ENCODE measurements at regions not wholly inside any gene's neighbourhood (a gene's known extent, or its start where the extent isn't known, plus 50 kb on each side); places are given as distances from the start of the nearest gene placed in this dataset.
"Not testable (repeated sequence)": the region's sequence is repeated elsewhere in the genome, so short reads cannot be mapped to it uniquely, and the experiment has no call there.

DNA sequence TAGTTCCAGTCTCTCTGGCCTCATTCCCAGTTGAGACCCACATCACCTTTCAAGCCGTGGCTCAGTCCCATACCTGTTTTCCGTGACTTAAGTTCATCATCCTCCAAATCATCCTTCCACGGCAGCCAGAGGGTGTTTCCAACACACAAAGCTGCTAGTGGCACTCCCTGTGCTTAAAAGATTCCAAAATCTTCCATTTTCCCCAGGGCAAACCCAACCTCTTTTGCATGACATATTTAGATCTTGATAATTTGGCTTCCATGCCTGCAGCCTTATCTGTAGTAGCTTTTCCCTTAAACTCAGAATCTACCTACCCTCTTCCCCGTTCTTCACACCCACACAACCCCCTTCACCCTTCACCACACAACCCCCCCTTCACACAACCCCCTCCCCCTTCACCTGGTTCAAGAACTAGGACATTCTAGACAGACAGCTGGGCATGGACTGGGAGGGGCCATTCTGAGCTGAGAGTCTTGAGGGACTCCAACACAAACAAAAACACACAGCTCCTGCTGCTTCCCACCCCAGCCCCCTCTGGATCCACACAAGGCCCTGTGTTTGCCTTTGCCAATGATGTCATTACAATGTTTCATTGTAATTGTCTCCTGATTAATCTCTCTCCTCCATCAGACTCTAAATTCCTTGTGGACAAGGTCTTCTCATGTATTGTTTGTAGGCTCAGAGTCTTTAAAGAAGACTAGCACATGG is 268.2 kb downstream of the SH3GL2 start:
- DNase-seq (ENCODE audit: low read depth) = no peak

DNA sequence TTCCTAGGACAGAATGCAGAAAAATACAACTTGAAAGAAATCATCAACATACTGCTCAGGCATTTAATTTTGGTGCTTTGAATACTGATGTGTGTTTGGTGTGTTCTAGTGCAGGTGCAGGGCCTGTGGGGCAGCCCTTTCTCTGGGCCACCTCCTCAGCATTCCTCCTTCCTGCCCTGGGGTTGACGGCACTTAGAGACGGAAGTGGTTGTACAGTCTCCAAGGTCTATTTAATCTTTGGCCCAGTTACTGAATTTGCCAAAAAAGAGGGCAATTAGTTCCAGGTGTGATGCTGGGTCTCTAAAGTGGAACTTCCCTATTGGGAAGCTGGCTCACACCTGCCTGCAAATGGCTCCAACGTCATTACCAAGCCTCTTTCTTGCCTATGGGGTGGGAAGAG is 269.0 kb downstream of the SH3GL2 start:
- no peak for DNase-seq (ENCODE audit: low read depth)

DNA sequence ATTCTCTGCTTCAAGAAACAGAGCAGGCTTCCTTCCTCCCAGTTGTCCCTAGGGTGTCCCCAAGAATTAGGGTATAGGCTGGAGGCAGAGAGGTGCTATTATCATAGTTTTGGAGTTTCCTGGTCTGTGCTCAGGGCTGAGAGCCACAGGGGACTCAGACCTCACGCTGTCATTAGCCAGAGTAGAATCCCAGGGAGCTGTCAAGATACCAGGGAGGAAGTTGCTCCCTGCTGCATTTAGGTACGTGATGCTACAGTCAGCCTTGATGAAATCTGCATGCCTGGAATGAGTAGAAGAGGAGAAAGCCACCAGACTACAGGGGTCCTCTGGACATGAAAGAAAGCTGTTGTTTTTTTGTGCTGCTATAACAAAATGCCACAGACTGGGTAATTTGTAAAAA is 273.2 kb downstream of the SH3GL2 start:
- no peak for DNase-seq (ENCODE audit: low read depth)

DNA sequence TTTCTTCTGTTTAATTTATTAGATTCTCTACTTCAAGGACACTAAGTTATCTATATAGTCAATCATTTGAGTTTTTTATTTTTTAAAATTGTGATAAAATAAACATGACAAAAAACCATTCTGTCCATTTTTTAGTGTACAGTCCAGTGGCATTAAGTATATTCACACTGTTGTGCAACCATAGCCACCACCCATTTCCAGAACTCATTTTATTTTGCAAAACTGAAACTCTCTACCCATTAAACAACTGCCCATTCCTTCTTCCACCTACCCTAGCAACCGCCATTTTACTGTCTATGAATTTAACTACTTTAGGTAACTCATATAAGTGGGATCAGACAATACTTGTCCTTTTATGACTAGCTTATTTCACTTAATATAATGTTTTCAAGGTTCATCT is 275.6 kb downstream of the SH3GL2 start:
- no peak for DNase-seq (ENCODE audit: low read depth)

DNA sequence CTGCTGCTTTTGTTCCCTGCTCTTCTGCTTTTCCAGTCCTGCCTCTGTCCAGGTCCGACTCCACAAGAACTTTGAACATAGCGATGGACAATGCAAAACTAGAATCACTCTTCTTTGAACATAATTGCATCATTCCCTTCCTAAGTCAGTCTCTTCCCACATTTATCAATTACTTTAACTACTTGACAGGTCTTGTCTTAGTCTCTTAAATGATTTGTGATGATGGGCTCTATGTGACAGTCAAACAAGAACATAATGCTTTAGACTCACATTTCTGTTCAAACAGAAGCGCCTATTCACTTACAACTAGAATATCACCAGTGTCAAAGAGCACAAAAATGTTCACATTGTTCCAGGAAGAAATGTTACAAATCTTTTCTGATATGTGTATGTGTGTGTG is 278.1 kb downstream of the SH3GL2 start:
- no peak for DNase-seq (ENCODE audit: low read depth)

DNA sequence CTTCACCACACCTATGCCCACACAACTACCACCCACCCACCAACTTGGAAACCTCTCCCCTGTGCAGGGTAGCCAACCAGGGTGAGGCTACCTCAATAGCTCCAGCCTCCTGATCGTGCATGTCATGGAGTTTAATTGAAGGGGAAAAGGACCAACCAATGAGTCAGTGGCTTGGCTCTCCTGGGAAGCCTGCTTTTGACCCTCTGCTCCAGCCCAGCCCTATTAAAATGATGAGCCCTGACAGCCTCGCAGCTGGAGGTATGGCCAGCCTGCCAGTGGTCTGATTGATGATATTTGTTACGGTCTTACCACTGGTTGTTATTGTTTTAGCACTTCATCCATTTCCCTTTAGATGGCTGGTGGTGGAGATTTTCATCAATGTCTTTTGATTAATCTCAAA is 280.4 kb downstream of the SH3GL2 start:
- no peak for DNase-seq (ENCODE audit: low read depth)

DNA sequence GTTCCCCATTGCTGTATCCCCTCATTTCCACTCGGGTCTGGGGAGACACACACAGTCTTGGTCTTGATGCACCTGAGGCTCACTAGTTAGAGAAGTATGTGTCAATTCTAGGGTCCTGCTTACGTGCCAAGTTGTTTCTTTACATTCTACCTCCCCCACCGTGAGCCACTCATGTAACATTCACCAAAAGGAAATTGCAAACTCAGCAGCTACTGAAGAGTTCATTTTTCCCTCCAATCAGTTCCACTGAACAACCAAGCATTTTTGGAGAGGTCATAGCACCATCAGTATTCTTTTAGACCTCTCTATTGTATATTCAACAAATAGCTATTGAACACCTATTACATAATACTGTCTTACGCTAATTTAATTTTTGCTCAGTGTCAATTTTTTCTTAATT is 281.1 kb downstream of the SH3GL2 start:
- no peak for DNase-seq (ENCODE audit: low read depth)

DNA sequence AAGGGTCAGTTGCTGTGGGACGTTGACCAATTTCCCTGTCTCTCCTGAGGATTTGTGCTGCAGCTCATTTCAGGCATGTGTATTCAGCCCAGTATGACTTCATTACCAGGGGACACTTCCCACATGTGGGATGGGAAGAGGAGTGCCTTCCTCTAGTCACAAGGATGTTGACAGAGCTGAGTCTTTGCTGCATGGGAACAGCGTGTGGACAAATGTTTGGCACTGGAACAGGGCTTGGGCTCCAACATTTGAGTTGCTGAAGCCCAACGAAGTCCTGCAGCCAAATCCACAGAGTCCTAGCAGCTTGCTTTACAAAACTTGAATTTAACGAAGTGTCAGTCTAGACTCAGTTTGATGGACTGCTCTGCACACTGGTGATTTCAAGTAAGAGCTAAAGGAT is 283.2 kb downstream of the SH3GL2 start:
- DNase-seq (ENCODE audit: low read depth) = no peak

DNA sequence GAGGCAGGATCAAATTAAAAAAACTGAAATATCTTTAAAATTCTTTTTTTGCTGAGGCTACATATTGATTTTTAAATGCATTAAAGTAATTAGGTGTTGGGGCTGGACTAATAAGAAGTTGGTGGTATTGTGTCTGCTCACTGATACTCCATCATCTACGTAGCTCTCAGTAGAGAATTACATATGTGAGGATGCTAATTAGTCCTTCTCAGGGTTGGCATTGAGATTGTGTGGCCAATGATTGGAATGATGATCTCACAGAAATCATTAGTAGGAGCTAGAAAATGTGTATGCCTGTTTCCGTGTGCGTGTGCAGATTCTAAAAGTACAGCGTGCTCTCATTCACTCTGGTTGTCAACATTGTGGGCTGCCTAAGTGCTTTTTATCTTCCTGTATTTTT is 283.8 kb downstream of the SH3GL2 start:
- DNase-seq (ENCODE audit: low read depth) = no peak

DNA sequence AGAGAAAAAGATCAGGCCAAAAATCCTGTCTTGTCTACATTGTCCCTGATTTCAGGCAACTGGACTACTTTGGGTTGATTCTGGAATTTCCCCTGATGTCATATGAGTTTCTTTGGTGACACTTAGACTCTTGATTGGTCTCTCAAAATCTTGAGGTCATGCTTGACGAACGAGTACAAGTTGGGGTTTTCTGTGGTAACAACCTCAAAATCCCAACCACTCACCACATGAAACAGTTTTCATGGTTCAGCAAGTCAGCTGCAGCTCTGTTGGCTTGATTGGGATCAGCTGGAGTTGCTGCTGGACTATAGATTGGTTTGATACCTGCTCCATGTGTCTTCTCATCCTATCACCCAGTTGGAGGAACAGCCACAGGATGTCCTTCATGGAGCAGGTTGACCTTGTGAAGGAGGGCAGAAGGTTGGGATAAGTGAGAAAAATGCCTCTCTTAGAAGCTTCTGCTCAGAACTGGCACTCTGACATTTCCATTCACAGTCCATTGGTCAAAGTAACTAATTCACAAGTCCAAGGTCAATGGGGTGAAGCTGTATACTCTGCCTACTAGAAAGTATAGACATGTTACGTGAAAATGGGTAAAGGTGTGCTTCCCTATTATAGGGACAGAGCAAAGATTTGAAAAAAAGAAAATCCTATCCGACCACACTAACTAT is 284.5 kb downstream of the SH3GL2 start:
- no peak for DNase-seq (ENCODE audit: low read depth)

DNA sequence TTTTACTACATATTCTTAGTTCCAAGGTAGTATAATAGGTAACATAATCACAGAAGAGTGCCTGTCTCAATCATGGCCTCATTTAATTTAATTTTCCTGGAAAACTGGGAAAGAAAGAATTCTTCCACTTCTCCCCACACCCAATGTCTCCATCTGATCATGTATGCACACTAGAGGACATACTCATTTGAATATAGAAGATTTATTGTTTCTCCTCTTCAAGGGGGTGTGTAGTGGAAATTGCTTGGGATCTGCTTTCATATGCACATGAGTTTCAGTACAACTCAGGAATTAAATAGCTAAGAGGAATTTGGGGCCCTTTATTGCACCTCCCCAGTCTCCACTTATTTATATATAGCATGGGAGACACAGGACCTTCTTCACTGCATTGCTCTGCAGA is 285.1 kb downstream of the SH3GL2 start:
- DNase-seq (ENCODE audit: low read depth) = no peak

DNA sequence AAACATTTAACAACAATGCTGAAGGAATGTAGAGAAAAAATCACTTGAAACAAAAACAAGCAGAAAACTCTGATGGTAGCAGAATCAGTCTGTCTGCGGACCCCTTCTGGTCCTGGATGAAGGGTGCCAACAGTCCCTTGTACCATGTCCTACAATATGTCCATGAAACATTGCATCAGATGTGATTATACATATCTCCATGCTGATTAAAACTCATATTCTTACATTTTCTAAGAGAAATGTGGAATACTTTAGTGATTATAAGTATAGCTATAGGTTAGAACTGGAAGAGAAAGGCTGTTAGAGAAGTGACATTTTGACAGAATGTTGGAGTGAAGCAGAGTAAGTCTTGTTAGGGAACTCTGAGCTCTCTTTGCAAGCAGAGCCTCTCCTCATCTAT is 286.1 kb downstream of the SH3GL2 start:
- no peak for DNase-seq (ENCODE audit: low read depth)

DNA sequence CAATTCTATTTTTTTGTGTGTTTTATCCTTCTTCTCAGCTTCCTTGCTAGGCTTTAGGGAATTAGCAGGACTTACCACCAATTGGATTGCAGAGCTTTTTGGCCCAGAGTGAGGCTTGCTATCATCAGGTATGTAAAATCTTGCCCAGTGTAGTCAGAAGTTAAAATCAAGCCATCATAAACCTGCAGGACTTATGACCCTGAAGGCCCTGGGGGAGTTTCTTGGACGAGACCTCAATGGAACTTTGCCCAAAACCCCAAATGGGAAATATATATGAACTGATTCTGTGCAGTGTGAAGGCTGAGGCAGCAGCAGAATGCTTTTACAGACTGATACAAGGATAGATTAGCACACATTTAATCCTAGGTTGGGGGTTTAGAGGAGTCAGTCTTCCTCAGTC is 287.0 kb downstream of the SH3GL2 start:
- no peak for DNase-seq (ENCODE audit: low read depth)

DNA sequence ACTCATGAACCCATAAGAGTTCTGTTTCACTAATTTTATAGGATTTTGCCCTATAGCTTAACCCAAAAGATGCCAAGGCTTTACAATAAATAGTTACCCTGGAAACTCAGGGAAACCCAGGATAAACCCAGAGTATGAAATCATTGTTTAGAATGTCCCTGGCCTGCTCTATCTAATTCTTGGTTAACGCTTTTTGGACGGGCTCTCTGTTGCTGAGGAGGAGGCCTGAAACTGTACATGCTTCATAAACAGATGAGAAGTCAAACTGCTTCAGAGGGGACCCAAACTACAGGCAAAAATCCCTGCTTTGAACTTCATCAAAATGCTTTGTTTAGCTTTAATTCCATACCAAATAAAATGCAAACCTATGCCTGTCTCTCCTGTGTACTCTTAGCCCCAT is 291.9 kb downstream of the SH3GL2 start:
- DNase-seq (ENCODE audit: low read depth) = no peak

DNA sequence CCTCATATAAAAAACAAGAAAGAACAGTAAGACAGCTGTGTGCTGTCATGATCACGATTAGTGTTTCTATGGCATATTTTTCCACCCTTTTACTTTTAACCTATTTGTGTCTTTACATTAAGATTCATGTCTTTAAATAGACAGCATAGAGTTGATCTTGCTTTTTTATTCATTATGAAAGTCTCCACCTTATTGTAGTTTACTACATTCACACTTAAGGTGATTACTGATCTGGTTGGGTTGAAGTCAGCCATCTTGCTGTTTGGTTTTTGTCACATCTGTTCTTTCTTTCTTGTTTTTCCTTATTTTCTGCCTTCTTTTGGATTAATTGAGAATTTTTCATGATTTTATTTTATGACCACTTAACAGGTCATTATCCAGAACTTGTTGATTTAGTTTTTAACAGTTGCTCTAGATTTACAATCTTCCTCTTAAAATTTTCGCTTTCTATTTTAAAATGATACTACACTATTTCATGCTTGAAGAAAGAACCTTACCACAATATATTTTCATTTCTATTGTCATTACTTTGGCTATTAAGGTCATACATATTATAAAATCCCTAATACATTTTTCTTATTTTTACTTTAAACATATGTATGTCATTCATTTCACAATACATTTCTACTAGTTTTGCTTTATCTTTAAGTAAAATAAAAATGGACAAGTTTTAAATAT is 292.5 kb downstream of the SH3GL2 start:
- DNase-seq (ENCODE audit: low read depth) = no peak

DNA sequence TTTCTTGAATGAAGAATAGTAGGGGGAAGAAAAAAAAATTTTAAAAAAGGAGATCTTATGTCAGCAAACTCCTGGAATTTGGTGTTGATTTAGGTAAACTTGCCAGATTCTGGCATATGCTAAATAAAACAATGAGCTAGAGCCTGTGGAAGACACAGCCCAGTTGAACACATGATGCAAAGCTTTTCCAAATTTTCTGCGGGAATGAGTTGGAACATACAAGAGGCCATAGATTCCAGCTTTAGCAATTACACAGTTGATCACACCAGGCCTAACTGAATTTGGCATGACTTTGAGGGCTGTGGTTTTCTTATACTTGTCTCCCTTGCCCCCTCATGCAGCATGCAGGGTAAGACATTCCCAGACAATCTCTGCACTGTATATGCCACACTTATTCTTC is 297.0 kb downstream of the SH3GL2 start:
- DNase-seq (ENCODE audit: low read depth) = no peak

DNA sequence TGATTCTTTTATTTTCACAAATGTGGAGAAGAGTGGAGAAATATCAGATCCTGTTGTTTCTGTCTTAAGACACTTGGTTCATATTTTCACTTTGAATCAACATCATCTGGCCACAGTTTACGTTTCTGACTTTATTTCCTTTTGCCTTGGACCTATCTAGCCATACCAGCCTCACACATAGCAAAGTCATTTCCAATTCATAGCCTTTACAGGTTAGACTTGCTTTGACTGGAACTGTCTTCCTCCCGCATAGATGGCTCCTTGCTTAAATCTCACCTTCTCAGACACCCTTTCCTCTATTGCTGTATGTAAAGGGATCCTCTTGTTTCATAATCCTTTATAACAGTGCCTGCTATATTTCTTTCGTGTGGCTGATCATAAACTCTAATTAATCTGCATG is 297.8 kb downstream of the SH3GL2 start:
- no peak for DNase-seq (ENCODE audit: low read depth)

DNA sequence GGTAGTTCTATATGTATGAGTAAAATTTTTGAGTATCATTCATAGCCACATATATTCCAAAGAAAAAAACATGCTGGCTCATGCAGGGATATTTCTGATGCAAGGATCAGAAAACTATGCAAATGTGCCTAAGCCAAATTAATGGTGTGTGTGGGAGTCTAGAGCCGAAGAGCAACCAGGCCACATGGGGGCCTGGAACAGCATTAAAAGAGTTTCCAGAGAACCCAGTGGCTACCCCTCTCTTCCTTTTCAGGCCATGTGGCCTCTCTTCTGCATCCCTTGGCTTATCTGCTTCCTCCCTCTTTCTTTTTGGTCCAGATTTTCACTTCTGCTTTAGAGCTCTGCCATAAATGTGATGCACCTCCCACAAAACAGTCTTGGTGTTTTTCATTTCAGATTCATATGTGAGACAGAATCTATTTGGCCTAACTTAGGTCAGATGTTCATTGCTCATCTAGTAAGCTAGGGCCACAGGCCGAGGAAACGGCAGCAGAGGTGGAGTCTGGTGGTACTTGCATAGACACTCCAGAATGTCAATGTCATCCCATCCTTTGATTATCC is 300.0 kb downstream of the SH3GL2 start:
- DNase-seq (ENCODE audit: low read depth) = no peak

DNA sequence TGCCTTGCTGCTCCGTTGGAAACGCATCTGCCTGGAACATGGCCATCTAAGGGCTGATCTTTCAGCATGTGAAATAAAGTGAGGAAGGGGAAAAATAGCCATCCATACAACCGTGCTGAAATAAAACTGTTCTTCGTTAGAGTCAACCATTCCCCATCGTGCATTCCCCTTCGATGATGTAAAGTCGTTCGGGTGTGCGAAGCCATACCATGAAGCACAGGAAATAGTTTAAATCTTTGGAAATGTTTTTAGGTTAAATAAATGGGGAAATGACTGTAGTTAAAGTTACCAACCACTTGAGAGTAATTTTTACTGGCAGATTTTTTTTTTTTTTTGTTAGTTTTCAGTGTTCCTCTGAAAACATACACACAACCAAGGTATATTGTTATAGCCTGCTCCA is 302.5 kb downstream of the SH3GL2 start:
- DNase-seq (ENCODE audit: low read depth) = no peak

DNA sequence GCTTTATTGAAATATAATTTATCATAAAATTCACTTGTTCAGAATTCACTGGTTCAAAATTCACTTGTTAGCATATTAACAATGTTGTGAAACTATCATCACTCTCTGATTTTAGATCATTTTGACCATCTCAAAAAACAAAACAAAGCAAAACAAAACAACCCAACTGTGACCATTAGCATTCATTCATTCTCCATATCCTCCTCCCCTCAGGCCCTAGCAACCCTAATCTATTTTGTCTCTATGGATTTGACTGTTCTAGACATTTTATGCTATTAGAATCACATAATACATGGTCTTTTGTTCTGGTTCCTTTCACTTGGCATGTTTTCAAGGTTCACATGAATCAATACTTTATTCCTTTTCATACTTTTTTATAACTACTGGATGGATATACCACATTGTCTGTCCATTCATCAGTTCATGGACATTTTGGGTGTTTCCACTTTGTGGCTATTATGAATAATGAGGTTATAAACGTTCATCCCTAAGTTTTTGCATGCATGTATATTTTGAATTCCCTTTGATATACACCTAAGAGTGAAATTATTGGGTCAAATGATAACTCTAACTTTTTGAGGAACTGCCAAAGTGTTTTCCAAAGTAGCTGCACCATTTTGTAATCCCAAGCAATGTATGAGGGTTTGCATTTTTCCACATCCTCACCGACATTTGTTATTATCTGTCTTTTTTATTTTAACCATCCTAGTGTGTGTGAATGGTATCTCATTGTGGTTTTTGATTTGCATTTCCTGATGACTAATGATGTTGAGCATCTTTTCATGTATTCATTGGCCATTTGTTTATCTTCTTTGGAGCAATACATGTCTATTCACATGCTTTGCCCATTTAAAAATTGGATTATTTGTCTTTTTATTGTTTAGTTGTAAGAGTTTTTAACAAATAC is 304.1 kb downstream of the SH3GL2 start:
- no peak for DNase-seq (ENCODE audit: low read depth)

DNA sequence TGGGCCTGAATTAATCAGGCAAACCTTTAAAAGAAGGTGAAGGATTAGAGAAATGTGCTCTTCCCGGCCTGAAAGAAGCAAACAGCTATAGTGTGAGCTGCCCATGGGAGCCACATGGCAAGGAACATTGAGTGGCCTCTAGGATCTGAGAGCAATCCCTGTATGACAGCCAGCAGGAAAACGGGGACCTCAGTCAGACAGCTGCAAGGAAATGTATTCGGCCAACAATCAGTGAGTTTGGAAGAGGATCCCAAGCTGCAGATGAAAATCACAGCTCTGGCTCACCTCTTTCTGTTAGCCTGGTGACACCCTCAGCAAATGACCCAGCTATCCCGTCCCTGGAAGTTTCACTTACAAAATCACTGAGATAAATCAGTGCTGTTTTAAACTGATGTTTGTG is 309.2 kb downstream of the SH3GL2 start:
- DNase-seq (ENCODE audit: low read depth) = no peak

DNA sequence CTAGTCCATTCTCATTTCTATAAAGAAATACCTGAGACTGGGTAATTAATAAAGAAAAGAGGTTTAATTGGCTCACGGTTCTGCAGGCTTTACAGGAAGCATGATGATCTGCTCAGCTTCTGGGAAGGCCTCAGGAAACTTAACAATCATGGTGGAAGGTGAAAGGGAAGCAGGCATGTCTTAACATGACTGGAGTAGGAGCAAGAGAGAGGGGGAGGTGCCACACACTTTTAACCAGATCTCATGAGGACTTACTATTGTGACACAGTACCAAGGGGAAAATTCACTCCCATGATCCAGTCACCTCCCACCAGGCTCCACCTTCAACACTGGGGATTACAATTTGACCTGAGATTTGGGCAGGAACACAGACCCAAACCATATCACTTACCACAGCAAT is 310.1 kb downstream of the SH3GL2 start:
- not testable (repeated sequence) for DNase-seq (ENCODE audit: low read depth)

All from CMK (cell line).